Liver (tissue), 3 donors: ENCODE measurements at regions not wholly inside any gene's neighbourhood (a gene's known extent, or its start where the extent isn't known, plus 50 kb on each side); places are given as distances from the start of the nearest gene placed in this dataset.

Experiments used
- HNF4G ChIP-seq: IDR thresholded peaks from 2 replicates; pipeline ENCODE4 v1.6.1; 2016; ENCODE audit warnings: antibody characterized with exemption
- SP1 ChIP-seq: IDR thresholded peaks from 2 replicates; pipeline ENCODE4 v1.6.1; 2018; ENCODE audit warnings: antibody characterized with exemption, mild to moderate bottlenecking
- TAF1 ChIP-seq: conservative IDR thresholded peaks from 2 replicates; pipeline ENCODE4 v1.6.1; 2016; ENCODE audit warnings: antibody characterized with exemption, mild to moderate bottlenecking
- TF ChIP-seq, protein P1 (sequence below): fragments of 150-350 bp; IDR thresholded peaks from 2 replicates; pipeline ENCODE4 v1.5.1; 2017; ENCODE audit warnings: improper control_type of control experiment, low read depth, low read length; ENCODE audit not compliant: missing input control
- TF ChIP-seq, protein P2 (sequence below): IDR thresholded peaks from 2 replicates; pipeline ENCODE4 v1.6.1; 2016; ENCODE audit warnings: antibody characterized with exemption
- donor health status: healthy.
- donor health status: healthy.

DNA sequence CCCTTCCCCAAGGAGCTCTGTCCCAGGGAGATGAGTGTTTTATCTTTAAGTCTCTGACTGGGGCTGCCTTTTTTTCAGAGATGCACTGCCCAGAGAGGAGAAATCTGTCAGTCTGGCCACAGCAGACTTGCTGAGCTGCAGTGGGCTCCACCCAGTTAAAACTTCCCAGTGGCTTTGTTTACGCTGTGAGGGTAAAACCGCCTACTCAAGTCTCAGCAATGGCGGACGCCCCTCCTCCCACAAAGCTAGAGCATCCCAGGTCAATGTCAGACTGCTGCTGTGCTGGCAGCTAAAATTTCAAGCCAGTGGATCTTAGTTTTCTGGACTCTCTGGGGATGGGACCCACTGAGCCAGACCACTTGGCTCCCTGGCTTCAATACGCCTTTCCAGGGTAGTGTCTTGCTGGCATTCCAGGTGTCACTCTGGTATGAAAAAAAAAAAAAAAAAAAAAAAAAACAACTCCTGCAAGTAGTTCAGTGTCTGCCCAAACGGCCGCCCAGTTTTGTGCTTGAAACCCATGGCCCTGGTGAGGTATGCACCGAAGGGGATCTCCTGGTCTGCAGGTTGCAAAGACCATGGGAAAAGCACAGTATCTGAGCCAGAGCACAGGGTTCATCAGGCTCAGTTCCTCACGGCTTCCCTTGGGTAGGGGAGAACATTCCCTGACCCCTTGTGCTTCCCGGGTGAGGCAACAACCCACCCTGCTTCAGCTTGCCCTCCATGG lies 1616.1 kb upstream of the ADGRL3 start:
- TF ChIP-seq, protein P1, sequence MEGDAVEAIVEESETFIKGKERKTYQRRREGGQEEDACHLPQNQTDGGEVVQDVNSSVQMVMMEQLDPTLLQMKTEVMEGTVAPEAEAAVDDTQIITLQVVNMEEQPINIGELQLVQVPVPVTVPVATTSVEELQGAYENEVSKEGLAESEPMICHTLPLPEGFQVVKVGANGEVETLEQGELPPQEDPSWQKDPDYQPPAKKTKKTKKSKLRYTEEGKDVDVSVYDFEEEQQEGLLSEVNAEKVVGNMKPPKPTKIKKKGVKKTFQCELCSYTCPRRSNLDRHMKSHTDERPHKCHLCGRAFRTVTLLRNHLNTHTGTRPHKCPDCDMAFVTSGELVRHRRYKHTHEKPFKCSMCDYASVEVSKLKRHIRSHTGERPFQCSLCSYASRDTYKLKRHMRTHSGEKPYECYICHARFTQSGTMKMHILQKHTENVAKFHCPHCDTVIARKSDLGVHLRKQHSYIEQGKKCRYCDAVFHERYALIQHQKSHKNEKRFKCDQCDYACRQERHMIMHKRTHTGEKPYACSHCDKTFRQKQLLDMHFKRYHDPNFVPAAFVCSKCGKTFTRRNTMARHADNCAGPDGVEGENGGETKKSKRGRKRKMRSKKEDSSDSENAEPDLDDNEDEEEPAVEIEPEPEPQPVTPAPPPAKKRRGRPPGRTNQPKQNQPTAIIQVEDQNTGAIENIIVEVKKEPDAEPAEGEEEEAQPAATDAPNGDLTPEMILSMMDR = no peak
- TF ChIP-seq SP1 (no peak), HNF4G (no peak), TAF1 (no peak)
- TF ChIP-seq, protein P2, sequence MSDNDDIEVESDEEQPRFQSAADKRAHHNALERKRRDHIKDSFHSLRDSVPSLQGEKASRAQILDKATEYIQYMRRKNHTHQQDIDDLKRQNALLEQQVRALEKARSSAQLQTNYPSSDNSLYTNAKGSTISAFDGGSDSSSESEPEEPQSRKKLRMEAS = no peak
